GM18870 (cell line): ENCODE measurements at regions not wholly inside any gene's neighbourhood (a gene's known extent, or its start where the extent isn't known, plus 50 kb on each side); places are given as distances from the start of the nearest gene placed in this dataset.
"Not testable (repeated sequence)": the region's sequence is repeated elsewhere in the genome, so short reads cannot be mapped to it uniquely, and the experiment has no call there.

ENCODE experiments used
- ATAC-seq: cut with Tn5 transposase; IDR thresholded peaks from one replicate; pipeline ENCODE4 v1.9.1; 2021; ENCODE audit warnings: moderate library complexity; ENCODE audit not compliant: unreplicated experiment

DNA sequence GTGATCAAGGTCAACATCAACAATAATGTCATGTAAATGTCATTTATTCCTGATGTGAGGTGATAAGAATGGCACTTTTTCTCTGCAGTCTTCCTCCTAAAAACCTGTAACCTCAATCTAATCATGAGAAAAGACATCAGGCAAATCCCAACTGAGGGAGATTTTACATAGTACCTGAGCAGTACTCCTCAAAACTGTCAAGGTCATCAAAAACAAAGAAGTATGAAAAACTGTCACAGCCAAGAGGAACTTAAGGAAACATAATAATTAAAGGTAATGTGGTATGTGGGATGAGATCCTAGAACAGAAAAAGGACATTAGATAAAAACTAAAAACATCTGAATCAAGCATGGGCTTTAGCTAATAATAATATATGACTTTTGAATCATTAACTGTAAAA lies 140.9 kb upstream of the GRM7 start:
- no peak for ATAC-seq

DNA sequence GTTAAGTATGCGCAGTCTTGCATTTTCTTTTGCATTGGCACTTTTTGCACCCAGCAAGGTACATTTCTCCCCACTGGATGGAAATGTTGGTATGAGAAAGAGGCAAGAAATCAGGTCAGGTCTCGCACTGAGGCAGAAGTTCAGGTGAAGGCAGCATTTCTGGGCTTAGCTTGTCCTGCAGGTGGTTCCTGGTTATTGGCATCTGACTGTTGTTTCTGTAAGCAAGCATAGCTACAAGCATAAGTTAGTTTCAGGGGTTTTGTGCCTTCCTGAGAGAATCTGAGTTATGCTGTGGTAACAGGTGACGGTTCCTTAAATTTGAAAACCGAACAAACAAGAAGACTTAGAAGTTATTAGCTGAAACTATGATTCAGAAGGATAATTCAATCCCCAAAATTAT lies 139.4 kb upstream of the GRM7 start:
- ATAC-seq: no peak

GRCh38 chr3:6723205-6723604 lies 137.7 kb upstream of the GRM7 start:
- ATAC-seq: no peak

DNA sequence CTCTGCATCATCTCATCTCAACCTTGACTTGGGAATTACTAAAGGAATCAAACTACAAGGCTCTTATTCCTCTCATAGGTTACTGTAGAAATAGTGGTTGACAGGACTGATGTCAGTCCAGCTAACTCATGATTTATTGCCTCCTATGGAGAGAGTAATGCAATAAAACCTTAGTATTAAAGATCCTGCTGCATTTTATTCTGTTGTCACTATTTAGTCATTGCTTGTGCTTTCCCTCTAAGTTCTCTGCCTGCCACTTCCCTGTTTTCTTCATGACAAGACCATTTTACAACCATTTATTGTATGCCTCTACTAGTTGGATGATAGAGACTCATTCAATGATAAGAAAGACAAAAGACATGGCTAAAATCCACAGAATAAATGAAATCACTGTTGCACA lies 134.1 kb upstream of the GRM7 start:
- ATAC-seq: no peak

DNA sequence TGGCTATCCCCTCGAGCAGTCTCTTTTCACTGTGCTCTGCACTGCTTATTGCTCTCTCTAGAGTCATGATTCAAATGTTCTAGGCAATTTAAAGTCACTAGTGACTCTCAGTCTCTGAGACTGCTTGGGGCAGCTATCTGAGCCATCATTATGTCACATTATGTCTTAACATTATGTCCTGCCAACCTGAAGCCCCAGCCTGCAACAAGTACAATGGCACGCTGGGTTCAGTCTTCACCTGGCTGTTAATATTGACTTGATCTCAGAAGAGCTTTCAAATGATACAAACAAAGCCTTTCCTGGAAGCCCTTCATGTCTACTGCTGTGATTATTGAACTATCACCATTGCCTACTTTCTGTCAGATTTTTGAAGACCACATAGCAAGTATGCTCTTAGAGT lies 128.1 kb upstream of the GRM7 start:
- ATAC-seq: no peak

DNA sequence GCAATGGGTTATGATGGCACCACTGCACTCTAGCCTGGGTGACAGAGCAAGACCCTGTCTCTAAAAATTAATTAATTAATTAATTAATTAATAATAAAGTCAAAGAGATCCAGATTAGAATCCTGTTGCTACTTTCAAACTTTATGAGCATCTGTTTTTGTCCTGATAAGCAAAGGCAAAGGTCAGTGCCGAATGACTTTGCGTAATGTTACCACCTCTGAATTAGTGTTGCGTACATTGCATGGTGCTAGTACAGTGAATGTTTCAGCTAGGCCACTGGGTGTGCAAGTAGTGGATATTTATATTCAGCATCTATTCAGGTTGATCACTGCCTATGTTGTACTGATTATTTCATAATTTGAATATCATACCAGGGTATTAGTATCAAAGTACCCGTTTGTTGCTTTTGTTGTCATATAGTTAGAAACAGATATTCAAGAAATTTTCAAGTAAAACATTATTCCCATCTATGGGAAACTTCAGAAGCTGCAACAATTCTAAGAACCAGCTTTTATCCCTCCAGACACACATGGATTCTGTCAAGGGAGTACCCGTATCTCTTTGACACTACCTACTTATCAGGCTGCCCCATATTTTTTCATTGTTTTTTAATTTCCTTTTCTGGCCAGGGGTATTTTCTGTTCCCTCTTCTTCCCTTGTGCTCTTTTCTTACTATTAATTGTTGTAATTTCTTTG lies 127.1 kb upstream of the GRM7 start:
- no peak for ATAC-seq

GRCh38 chr3:6734395-6734746 lies 126.5 kb upstream of the GRM7 start:
- no peak for ATAC-seq

DNA sequence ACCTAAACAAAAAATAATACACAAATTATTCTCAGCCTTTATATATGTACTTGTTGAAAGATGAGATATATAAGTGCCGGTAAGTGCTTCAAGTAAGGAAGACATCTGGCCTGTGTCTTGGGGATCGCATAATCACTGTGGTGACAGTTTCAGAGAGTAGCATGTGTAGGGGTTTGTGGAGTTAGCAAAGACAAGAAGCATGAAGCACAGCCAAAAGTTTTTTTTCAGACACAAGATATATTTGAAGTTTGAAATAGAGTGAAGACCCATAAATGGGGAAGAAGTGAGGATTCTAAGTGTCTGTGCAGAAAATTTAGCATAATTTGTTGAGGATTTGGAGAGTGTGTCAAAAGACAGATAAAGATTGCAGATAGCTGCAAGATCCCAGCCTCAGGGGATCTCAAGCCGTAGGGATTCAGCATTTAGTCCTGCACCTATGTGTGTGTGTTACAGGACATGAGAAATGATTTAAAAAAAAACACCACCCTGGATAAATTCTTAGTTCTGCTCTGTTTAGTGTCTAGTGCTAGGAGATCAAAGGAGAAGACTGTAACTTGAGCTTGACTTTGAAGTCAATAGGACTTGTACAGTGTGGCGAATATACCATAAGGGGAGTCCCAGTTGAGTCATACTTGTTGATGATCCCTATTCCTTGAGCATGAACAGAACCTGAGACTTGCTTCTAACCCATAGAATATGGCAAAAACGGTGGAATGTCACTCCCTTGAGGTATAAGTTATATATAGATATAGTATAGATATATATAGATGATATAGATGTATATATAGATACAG lies 123.9 kb upstream of the GRM7 start:
- ATAC-seq: no peak

DNA sequence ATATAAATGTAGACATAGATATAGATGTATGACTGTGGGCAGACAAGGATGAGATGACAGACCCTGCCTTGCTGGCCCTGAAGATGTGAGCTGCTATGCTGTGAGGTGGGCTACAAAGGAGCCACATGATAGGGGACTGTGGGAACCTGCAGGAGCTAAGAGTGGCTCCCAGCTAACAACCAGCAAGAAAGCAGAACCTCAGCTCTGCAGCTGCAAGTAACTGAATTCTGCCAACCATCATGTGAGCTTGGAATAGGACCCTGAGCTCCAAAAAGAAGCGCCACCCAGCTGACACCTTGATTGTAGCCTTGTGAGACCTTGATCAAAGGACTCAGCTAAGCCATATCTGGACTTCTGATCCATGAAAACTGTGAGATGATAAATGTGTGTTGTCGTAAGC lies 123.3 kb upstream of the GRM7 start:
- ATAC-seq: no peak

GRCh38 chr3:6739288-6739687 lies 121.6 kb upstream of the GRM7 start:
- ATAC-seq: no peak

- no peak for ATAC-seq
Observed at GRCh38 chr3:6743067-6743720, 117.7 kb upstream of the GRM7 start.

DNA sequence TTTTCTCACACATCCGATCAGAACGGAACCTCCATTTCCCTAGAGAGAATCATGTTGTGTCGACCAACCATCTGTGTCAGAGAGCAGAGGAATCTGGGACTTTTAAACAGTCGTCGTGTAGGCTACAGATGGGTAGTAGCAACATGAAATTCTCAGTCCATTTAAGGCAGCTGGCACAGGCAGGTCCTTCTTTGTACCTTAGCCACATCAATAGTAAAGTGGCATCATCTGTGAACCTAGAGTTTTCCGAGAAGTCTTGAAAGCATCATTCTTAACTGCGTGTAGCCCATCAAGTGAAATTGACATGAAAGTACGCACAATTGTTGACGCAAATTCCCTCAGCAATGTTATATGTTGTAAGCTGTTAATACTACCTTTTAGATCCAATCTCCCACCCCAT lies 114.5 kb upstream of the GRM7 start:
- ATAC-seq: no peak

GRCh38 chr3:6747017-6747416 lies 113.9 kb upstream of the GRM7 start:
- no peak for ATAC-seq

DNA sequence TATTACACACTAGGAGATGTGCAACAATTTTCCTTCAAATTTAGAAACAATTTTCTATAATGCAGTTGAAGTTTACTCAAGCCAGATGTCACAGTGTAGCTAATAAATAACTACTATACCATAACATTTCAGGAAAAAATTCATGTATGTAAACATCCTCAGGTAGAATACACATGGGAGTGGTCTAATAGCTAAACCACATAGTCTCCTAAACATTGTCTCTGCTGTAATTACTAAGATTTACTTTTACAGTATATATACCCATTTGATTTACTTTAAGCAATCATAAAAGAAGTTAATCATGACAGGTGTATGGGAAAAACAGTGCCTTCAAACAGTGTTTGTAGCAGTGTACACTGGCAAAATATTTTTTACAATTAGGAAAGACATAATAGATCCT lies 110.1 kb upstream of the GRM7 start:
- no peak for ATAC-seq

DNA sequence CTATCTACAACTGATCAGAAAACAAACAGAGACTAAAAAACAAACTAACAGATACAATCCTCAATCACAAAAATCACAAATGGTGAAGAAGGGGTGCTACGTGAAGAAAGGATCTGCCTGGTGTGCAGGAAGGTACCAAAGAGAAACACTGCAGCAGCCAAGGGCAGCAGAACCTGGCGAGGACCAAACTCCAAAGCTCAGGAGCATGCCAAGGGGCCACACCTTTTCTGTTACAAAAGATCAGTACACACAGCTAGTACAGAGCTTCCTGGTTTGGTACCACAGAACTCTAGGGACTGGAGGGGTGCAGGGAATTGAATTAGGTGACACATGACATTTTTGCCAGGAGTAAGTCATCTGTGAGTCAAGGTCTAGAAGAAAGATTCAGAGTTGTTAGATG lies 107.4 kb upstream of the GRM7 start:
- ATAC-seq: no peak

DNA sequence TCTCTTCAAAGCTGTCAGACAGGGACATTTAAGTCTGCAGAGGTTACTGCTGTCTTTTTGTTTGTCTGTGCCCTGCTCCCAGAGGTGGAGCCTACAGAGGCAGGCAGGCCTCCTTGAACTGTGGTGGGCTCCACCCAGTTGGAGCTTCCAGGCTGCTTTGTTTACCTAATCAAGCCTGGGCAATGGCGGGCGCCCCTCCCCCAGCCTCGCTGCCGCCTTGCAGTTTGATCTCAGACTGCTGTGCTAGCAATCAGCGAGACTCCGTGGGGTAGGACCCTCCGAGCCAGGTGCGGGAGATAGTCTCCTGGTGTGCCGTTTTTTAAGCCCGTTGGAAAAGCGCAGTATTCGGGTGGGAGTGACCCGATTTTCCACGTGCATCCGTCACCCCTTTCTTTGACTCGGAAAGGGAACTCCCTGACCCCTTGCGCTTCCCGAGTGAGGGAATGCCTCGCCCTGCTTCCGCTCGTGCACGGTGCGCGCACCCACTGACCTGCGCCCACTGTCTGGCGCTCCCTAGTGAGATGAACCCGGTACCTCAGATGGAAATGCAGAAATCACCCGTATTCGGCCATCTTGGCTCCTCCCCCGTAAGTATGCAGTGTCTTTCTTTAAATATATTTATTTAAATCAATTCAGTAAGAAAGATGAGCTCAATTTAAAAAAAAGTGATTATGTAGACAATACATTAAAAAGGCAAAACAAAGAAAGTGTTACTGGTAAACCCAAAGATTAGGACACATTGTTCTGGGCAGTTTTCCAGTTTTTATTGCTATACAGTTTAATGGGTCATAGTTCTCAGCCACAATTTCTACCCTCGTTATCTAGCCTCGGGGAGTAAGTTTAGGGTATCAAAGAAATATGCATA lies 91.2 kb upstream of the GRM7 start:
- ATAC-seq: not testable (repeated sequence)

- no peak for ATAC-seq
Observed at GRCh38 chr3:6770397-6770690, 90.6 kb upstream of the GRM7 start.

GRCh38 chr3:6771171-6771570 lies 89.7 kb upstream of the GRM7 start:
- no peak for ATAC-seq

GRCh38 chr3:6779140-6779539 lies 81.8 kb upstream of the GRM7 start:
- no peak for ATAC-seq

GRCh38 chr3:6781092-6781491 lies 79.8 kb upstream of the GRM7 start:
- ATAC-seq: no peak

GRCh38 chr3:6785726-6786125 lies 75.2 kb upstream of the GRM7 start:
- ATAC-seq: no peak

- no peak for ATAC-seq
Observed at GRCh38 chr3:6791161-6791560, 69.8 kb upstream of the GRM7 start.
